ENCODE measurements at regions not wholly inside any gene's neighbourhood (a gene's known extent, or its start where the extent isn't known, plus 50 kb on each side); places are given as distances from the start of the nearest gene placed in this dataset.

DNA sequence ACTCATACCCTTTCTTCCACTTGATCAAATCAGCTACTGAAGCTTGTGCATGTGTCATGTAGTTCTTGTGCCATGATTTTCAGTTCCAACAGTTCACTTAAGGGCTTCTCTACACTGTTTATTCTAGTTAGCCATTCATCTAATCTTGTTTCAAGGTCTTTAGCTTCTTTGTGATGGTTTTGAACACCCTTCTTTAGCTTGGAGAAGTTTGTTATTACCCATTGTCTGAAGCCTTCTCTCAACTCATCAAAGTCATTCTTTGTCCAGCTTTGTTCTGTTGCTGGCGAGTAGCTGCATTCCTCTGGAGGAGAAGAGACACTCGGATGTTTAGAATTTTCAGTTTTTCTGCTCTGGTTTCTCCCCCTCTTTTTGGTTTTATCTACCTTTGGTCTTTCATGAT, 115.6 kb downstream of the KDM5D start:
- H3K27me3 Mint-ChIP-seq, result peaks cover 6% of the 10 kb centered on the region
- intact Hi-C loops (cut with micrococcal nuclease), result no loop called here
- H3K9me3 Mint-ChIP-seq (ENCODE audit: insufficient read depth), result peaks cover 5% of the 10 kb centered on the region
- Histone ChIP-seq H3K36me3 (replicated peaks in 1 of 2; ENCODE audit: control extremely low read depth in 1 of 2, control insufficient read depth in 1 of 2, extremely low read depth in 1 of 2, insufficient read depth in 2 of 2, low read length in 1 of 2) (no peaks in the 10 kb centered on the region), H3K4me1 (ENCODE audit: control insufficient read depth in 2 of 2, insufficient read depth in 2 of 2, low read length in 2 of 2) (no peaks in the 10 kb centered on the region), H3K9ac (ENCODE audit: low read length) (no peak overlapping the region), H3K27me3 (replicated peaks in 1 of 4; ENCODE audit: control extremely low read depth in 1 of 4, control insufficient read depth in 3 of 4, insufficient read depth in 4 of 4, low read length in 3 of 4) (no peaks in the 10 kb centered on the region), H3K79me2 (ENCODE audit: control insufficient read depth, insufficient read depth, low read length) (no peaks in the 10 kb centered on the region), H3K4me2 (replicated peaks; ENCODE audit: low read depth, low read length, poor library complexity, severe bottlenecking) (no peak overlapping the region), H2AFZ (ENCODE audit: insufficient read depth, low read depth, low read length, poor library complexity, severe bottlenecking) (no peak overlapping the region), H3K9me3 (ENCODE audit: control extremely low read depth in 1 of 3, control insufficient read depth in 2 of 3, insufficient read depth in 1 of 3, low read length in 2 of 3) (no peaks in the 10 kb centered on the region), H3K27ac (ENCODE audit: low read length in 2 of 2) (no peak overlapping the region), H4K20me1 (ENCODE audit: control insufficient read depth, insufficient read depth, low read length, poor library complexity, severe bottlenecking) (no peaks in the 10 kb centered on the region), H3K4me3 (ENCODE audit: control extremely low read depth in 1 of 5, extremely low read depth in 1 of 5, insufficient read depth in 1 of 5, low read depth in 2 of 5, low read length in 4 of 5) (no peak overlapping the region)
- WGBS (ENCODE audit: insufficient coverage), result no CpG with 5 or more reads among the region's 2 CpGs
- no peak overlapping the region for H3K27ac Mint-ChIP-seq
- H3K4me1 Mint-ChIP-seq, result no peaks in the 10 kb centered on the region
- no peak for DNase-seq
- ChIA-PET CTCF (no interaction called here), POLR2A (no interaction called here)
- no peak for ATAC-seq (ENCODE audit: low read depth)
- TF ChIP-seq CTCF (IDR thresholded peaks at IDR 0.05) (no peak), EZH2 (IDR thresholded peaks at IDR 0.05; ENCODE audit: borderline replicate concordance, insufficient read depth, low read depth, low read length, poor library complexity, severe bottlenecking) (no peak)
- no peak overlapping the region for H3K4me3 Mint-ChIP-seq

GRCh38 chrY:19622392-19622791, 122.1 kb downstream of the KDM5D start:
- ChIA-PET POLR2A (no interaction called here), CTCF (no interaction called here)
- WGBS (ENCODE audit: insufficient coverage), result no CpG with 5 or more reads among the region's 3 CpGs
- H3K79me2 ChIP-seq (ENCODE audit: control insufficient read depth, insufficient read depth, low read length), result no peaks in the 10 kb centered on the region
- H3K4me2 ChIP-seq (replicated peaks; ENCODE audit: low read depth, low read length, poor library complexity, severe bottlenecking), result no peak overlapping the region
- no peak overlapping the region for H3K27ac ChIP-seq (ENCODE audit: low read length in 2 of 2)
- H3K4me3 Mint-ChIP-seq, result no peak overlapping the region
- intact Hi-C loops (cut with micrococcal nuclease), result no loop called here
- no peaks in the 10 kb centered on the region for H3K9me3 Mint-ChIP-seq (ENCODE audit: insufficient read depth)
- no peak overlapping the region for H2AFZ ChIP-seq (ENCODE audit: insufficient read depth, low read depth, low read length, poor library complexity, severe bottlenecking)
- no peaks in the 10 kb centered on the region for H3K27me3 Mint-ChIP-seq
- no peak overlapping the region for H3K27ac Mint-ChIP-seq
- H3K27me3 ChIP-seq (replicated peaks in 1 of 4; ENCODE audit: control extremely low read depth in 1 of 4, control insufficient read depth in 3 of 4, insufficient read depth in 4 of 4, low read length in 3 of 4), result no peaks in the 10 kb centered on the region
- no peak overlapping the region for H3K4me3 ChIP-seq (ENCODE audit: control extremely low read depth in 1 of 5, extremely low read depth in 1 of 5, insufficient read depth in 1 of 5, low read depth in 2 of 5, low read length in 4 of 5)
- DNase-seq, result no peak
- H3K9me3 ChIP-seq (ENCODE audit: control extremely low read depth in 1 of 3, control insufficient read depth in 2 of 3, insufficient read depth in 1 of 3, low read length in 2 of 3), result no peaks in the 10 kb centered on the region
- no peak overlapping the region for H3K9ac ChIP-seq (ENCODE audit: low read length)
- TF ChIP-seq EZH2 (IDR thresholded peaks at IDR 0.05; ENCODE audit: borderline replicate concordance, insufficient read depth, low read depth, low read length, poor library complexity, severe bottlenecking) (no peak), CTCF (IDR thresholded peaks at IDR 0.05) (no peak)
- ATAC-seq (ENCODE audit: low read depth), result no peak
- no peaks in the 10 kb centered on the region for H4K20me1 ChIP-seq (ENCODE audit: control insufficient read depth, insufficient read depth, low read length, poor library complexity, severe bottlenecking)
- H3K36me3 ChIP-seq (replicated peaks in 1 of 2; ENCODE audit: control extremely low read depth in 1 of 2, control insufficient read depth in 1 of 2, extremely low read depth in 1 of 2, insufficient read depth in 2 of 2, low read length in 1 of 2), result no peaks in the 10 kb centered on the region
- no peaks in the 10 kb centered on the region for H3K4me1 ChIP-seq (ENCODE audit: control insufficient read depth in 2 of 2, insufficient read depth in 2 of 2, low read length in 2 of 2)
- no peaks in the 10 kb centered on the region for H3K4me1 Mint-ChIP-seq
